Hematopoietic multipotent progenitor cell treated with erythropoietin and hydrocortisone succinate and interleukin-3 and kit ligand, for 6 days (in vitro differentiated cells): ENCODE measurements at regions not wholly inside any gene's neighbourhood (a gene's known extent, or its start where the extent isn't known, plus 50 kb on each side); places are given as distances from the start of the nearest gene placed in this dataset.

Experiments
- DNase-seq: peaks from one replicate; pipeline ENCODE4 v3.0.0-alpha.2; 2015

DNA sequence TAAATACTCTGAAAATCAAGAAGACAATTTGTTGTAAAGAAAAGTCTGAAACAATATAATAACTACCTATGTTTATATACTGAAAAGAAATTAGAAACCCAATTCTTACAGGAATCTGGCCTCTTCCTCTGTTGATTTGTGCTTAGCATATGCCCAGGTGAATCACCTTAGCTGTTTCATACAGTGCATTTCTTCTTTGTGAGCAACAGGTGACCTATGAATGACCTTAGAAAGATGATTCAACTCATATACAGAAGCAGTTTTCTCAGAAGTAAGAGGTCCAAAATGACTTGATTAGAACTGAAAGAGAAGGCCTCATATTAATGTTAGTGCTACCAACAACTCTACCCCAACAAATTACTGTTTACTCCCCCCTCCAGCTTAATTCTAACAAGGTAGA is 419.5 kb upstream of the ID4 start:
- no peak for DNase-seq

DNA sequence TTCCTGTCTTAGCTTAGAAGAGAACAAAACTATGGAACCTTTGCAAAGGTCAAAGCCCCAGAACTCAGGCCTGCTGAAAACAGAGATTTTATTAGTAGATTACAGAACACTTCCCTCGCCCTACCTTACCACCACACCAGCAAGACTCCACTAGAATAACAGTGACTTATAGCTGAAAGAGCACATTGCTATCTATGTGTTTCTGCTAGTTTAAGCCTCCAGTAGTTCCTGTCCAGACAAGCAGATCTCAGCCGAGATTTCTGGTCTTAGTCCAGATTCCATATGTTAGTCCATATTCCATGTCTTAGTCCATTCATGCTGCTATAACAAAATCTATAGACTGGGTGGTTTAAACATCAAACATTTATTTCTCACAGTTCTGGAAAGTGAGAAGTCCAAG is 412.3 kb upstream of the ID4 start:
- DNase-seq: no peak

DNA sequence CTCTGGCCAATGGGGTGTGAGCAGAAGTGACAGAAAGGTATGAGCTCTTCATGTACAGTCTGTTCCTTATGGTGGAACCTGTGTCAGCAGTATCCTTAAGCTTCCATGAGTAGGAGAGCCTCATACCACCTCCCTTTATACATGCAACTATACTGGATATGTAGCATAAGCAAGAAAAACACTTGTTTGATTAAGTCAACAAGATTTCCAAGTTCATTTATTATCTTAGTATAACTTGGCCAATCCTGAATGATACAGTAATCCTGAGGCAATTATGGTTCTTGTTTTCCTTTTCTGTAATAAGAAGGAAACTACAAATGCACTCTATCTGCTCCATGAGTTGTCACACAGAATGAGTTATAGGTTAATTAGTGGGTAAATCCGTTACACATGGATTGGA is 409.6 kb upstream of the ID4 start:
- no peak for DNase-seq

DNA sequence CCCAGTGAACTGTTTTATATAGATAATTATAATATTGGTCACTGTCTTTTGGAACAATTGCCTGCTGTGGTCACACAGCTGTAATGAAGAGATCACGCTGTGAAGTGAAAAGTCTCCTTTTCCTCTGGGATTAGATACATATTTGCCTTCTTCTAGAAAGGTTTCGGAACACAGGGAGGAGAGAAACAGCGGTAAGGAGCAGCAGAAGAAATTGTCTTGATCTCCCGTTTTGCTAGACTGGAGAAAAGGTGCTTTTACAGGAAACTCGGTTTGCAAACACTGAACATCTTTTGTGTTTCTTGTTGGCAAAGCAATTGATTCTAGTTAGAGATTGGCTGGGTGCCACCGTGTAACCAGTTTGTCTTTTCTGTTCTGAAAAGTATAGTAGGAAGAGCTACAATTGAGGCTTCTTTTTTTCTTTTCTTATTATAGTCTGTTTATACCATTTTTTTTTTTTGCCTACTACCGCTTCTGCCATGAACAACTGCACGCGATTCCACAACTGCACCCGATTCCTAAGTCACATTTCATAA is 404.1 kb upstream of the ID4 start:
- no peak for DNase-seq

DNA sequence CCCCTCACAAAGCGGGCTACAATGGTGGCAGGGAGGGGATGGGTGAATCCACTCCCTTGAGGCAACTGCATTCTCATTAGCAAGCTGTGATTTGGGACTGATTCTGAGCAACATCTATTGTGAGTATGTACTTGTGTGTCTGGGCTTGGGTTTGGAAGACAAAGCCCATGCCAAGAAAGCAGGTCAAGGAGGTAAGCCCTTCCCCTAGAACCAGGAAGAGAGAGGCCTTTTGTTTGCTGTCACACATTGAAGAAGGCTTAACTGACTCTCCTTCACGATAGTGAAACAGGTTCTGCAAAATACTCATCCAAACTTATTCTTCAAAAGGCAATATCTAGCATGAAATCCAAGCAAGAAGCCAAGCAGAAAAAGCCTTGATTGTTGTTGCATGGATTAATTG is 403.1 kb upstream of the ID4 start:
- no peak for DNase-seq

DNA sequence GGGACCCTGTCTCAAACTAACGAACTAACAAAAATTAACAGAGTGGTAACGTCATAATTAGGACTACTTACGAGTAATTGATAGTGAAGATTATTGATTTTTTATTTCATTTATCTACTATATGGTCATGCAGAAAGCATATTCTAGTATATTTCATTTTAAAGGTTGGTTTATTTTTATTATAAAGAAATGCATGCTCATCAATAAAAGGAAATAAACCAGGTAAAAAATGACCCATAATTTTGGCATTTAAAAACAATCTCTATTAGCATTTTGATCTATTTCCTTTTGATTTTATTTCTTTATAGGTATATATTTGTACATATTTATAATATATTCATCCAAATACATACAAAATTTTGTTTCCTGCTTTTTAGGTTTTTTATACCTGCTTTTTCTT is 401.4 kb upstream of the ID4 start:
- no peak for DNase-seq

DNA sequence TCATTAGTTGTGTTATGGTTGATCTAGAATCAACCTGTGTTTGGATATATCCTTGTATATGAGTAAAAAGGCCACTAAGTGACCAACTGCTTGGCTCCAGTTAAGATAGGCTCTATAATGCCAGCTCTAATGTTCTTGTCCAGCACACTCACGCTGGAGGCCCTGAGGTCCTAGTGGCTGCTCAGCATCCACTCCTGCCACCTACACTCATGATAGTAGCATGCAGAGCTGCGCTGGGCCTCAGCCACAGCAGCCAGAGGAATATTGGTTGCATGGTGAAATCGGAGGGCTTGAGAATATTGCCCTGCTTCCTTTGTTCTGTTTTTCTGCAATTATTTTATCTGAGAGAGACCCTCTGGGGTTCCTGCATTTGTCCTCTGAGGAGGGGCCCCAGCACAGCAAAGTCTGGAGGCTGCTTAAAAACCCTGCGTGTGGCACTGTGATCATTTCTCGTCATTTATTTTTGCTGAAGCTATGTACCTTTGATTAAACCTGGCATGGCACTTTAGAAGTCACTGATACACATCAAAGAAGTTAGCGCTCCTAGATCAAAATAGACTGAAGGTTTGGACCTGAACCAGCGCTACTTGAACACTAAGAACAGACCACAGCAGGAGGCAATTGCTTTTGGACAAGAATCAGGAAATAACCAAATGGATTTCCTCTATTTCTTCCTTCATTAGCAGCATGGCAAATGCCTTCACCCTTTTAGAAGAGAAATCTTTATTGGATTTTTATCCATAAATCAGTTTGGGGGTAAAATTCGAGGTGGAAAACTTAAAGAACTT is 398.4 kb upstream of the ID4 start:
- DNase-seq: no peak

DNA sequence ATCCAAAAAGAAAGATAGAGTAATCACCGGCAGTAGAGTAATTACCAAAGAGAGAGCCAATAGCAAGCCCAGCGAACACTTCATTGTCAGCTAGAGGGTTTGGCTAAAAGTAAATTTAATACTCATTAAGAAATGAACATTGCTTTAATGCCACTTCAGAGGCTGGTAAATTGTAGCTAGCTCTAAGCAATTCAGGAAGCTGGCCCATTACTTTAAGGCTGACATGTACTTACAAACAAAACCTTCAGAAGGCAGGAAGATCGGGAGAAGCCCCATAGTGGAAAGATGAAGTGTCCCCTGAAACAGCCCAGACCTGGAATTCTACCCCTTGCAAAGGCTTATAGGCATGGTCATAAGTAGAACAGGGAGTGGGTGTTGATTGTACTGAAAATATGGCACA is 396.6 kb upstream of the ID4 start:
- no peak for DNase-seq

DNA sequence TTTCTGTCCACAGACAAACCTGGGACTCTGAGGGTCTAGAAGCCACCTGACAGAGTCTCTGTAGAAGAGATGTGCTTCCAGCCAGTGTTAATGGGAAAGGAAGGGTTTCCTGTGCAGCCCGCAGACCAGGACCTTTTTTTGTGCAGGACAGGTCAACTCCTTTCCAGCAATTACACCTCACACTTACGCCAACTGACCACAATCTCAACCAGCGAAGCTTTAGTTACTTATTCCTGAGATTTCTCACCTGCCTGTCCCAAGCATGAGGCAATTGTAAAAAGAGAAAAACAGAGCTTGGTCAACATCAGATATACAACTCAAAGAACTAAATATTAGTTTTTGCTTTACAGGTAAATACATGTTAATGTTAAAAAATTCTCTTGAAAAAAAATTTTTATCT is 393.8 kb upstream of the ID4 start:
- no peak for DNase-seq

DNA sequence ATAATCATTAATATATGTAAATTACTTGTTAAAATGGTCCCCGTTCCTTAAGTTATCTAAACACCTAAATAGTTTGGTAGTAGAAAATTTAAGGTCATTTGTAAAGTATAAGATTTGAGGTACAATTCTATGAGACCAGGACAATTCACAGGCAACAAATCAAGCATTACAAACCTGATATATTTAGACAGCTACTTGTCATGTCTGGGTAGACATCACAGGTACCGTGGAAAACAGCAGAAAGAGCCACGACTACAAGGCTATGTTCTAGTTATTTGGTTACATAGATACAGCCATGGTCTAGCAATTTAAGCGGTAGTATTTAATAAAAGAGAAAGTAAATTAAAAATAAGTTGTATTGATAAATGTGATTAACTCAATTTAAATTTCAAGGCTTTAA is 393.1 kb upstream of the ID4 start:
- DNase-seq: no peak

DNA sequence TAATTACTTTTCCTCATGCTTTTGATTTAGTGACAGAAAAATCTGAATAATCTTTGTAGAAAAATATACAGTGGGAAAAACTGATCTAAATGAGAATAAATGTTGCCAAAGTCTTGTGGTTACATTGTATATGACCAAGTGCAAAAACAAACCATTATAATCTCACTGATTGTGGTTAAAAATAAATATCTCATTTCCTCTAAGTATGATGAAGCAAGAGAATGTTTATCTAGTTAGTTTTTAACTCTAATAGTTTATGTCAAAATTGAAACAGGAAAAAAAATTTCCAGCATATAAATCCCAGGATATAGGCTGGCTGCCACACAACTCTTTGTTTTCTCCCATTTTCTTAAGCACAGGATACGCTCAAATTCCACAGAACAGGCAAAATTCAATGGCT is 392.7 kb upstream of the ID4 start:
- no peak for DNase-seq

DNA sequence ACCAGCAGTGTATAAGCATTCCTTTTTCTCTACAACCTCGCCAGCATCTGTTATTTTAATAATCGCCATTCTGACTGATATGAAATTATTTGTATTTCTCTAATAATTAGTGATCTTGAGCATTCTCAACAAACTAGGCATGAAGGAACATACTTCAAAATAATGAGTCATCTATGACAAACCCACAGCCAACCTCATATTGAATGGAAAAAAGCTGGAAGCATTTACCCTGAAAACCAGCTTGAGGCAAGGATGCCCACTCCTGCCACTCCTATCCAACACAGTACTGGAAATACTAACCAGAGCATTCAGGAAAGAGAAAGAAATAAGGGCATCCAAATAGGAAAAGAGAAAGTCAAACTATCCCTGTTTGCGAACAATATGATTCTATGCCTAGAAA is 390.6 kb upstream of the ID4 start:
- DNase-seq: no peak

DNA sequence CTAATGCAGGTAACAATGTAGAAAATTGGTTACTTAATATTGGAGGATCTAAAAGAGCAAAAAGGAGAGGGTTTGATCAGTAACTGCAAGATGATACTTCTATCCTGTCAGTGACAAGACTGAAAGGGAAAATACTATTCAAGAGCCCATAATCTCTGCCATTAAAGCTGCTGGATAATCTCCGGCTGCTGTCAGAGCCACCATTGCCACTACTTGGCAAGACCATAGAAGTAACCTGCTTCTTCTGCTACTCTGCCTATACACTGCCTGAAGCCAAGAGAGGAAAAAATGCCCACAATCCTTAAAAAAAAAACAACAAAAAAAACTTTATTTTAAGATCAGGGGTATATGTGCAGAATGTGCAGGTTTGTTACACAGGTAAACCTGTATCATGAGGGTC is 386.5 kb upstream of the ID4 start:
- no peak for DNase-seq

DNA sequence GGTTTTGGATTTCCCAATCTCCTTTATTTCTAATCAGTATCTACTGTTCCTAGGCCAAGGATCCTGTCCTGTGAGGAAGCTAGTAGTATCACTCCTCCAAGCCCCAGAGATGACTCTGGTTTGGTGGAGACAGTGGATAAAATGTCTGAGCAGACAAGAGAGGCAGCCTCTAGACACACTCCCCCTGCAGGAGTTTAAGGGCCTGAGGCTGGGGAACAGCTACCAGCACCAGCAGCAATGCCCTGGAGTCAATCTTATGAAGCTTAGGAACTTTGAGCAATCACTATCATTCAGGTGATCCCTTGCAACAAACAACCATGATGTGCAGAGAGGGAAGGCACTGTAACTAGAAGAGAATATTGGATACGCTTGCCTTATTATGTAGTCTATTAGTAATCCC is 384.7 kb upstream of the ID4 start:
- no peak for DNase-seq

DNA sequence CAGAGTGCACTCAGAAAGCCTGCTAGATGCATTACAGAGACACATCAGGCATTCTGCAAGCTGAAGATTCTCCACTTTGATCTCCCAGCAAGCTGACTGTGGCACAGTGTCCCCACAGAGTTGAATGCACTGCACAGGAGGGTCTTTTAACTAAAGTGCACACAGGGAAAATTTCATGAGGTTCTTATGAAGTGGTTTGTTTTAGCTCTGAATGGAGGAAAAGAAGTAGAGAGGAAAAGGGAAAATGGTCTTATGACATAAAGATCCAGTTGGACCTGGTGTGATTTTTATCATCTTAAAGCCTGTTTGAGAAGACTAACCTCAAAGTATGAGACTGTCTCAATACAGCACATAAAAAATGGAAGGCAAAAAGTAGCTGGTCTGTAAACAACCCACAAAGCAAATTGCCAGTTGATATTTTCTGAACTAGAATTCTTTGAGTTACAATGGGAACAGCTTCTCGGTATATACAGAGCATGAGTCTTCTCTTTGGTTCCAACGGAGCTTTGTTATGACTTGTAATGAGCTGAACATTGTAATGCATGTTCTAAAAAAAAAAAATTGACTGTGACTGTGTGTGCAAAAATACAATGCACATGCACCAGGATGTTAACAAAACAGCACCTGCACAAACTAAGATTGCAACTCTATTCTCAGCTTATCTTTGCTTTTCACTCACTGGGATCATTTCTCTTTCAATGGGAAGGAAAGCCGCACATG is 383.0 kb upstream of the ID4 start:
- no peak for DNase-seq

DNA sequence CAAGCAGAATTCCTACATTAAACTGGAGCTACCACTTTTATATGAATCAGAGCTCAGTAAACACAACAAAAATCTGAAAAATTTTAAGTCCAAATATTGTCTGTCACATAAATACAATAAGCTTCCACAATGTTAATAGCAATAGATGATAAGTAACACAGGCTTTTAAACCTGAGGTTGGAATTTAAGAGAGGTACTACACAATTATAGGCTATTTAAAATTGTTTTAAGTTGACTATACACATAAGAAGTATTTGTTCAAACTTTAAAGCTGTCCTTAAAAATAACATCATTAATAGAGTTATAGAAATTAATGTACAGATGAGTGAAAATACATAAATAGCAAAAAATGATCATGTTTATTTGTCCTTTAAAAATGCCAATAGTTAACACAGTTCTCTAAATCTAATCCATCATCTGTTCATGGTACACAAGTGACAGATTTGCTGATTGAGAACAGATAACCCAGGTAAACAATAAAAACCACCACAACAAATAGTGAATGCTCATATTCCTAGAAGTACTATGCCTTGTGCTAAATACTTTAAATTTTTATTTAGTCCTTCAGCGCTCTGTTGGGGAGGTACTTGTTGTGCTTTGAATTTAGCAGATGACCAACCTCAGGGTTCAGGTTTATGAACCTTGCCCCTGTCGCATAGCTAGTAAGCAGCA is 382.3 kb upstream of the ID4 start:
- DNase-seq: no peak

DNA sequence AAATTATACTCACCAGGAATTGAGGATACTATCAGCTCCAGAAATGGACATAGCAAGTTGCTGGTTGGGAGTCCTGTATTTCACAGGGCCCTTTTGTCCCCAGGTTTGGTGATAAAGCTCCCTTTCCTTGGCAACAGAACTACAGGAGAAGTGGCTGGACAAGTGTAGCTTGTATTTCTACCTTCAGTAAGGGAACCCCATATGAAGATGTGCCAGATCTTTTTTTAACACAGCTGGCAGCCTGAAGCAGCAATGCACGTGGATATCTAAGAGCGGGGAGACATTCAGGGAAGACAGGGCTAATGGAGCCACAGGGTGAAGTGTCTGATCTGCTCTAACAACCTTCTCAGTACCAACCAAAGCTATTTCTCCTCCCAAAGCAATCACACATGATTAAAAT is 373.9 kb upstream of the ID4 start:
- no peak for DNase-seq

DNA sequence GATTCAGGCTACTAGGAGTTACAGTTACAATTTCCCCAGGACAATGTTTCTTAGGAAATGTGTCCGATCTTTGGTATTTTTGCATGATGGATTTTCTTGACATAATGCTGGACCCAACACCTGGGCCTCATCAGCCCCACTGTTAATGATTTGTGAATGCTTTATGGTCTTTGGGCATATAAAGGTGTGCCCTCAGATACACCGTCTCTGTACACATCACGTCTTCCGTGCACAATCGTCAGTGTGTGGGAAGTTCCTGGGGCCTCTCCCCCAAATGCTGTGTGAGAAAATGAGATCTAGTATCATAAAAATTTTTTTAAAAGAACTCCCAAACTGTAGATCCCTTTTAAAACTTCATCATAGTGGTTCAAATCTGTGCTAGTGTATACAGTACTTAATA is 373.2 kb upstream of the ID4 start:
- DNase-seq: no peak

DNA sequence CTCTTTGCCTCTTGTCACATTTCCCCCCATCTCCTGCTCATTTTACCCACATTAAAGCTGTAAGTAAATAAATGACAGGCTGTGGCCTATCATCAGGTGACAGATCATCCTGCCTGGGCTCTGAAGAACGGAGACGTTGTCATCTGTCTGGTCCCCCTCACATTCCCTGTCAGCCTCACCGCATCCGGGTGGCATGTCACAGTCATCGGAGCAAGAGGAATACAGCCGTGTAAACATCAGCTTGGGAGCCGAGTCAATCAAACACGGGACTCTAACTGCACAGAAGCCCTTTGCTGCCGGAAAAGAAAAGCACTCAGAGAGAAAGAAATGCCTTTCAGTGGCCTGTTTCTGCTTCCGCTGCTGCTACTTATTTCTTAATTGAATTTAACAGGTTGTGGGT is 371.9 kb upstream of the ID4 start:
- no peak for DNase-seq

DNA sequence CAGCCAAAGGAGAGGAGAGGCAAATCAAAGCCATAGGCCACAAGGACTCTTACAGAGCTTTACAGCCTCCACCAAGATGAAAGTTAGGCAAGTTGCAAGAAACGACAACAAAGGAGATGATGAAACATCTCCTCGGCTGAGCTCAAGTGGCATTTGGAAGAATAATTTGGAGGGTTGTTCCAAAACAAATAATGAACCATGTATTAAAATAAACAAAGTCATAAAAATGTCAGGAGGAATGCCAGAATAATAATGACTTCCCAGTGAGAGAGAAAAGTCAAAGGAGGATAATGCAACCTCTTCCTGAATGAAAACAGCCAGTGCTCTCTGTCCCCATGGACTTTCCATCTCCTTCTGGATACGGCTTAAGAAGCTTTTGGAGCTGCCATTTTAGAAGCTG is 371.4 kb upstream of the ID4 start:
- no peak for DNase-seq

DNA sequence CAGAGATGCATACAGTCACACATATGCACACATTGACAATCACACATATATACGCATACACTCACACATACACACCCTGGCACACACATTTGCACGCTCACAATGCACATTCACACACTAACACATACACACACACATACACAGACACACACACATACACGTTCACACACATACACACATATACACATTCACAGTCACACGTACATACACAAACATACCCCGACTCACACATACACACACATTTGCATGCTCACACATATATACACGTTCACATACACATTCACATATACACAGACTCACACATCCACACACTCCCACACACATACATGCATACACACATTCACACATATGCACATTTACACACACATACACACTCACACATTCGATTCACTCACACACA is 366.8 kb upstream of the ID4 start:
- no peak for DNase-seq

DNA sequence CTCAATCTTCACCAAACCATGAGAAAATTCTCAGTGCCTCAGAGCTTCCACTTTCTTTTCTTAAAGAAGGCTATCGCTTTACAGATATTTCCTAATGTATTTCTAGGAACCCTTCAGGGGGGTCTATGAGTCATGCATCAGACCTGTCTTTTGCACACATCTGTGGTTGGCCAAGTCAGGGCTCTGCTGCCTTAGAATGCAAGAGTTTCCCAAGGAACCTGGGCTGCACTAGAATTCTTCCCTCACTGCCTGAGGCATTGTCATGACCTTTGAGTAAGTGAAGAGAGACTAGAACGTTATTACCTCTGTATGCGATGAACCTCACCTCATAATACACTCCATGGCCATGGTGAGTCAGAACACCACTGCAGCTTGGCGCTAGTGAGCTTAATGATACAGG is 365.0 kb upstream of the ID4 start:
- DNase-seq: no peak

DNA sequence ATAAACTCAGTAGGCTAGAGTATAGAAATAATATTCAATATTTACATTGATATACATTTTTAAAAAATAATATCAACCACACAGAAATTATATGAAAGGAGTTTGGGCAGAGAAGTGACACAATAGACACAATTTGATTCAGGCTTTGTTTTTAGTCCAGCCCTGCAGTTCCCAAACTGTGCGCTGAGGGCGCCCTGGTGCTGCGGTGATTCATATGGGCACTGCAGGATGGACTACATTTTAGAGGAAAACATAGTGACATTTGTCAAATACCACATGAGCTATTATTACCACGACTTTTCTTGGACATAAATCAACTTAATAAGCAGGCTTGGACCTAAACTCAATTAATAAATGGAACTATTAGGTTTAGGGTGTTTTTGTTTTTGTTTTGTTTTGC is 364.3 kb upstream of the ID4 start:
- DNase-seq: peak; percentile 1

DNA sequence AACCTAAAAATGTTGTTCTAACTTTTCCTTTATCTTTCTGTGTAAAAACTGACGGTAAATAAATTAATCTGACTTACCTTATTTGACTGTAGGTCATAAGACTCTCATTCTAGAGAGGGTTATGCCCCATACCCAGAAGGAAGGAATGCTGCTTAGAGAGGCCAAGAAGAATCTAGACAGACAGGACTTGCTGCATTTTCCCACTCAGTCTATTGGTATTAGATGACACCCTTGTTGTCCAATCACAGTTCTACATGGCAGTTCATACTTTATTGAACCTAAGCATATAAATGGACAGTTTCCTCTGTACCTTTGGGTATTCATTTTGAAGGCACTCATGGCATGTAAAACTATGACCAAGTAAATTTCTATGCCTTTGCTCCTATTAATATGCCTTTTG is 359.6 kb upstream of the ID4 start:
- DNase-seq: no peak
